ENCODE measurements at regions not wholly inside any gene's neighbourhood (a gene's known extent, or its start where the extent isn't known, plus 50 kb on each side); places are given as distances from the start of the nearest gene placed in this dataset.

- TF ChIP-seq POLR2A (IDR thresholded peaks at IDR 0.05) (no peak), CTCF (IDR thresholded peaks at IDR 0.05) (no peak)
Measured at GRCh38 chr5:8239198-8239597, 370.2 kb downstream of the MTRR start.
